Hepatocyte (in vitro differentiated cells): ENCODE measurements at regions not wholly inside any gene's neighbourhood (a gene's known extent, or its start where the extent isn't known, plus 50 kb on each side); places are given as distances from the start of the nearest gene placed in this dataset.

Experiments
- CTCF ChIP-seq: fragments of 200-600 bp; sonication (generic); IDR thresholded peaks from 2 replicates; pipeline ENCODE4 v1.5.1; 2016; ENCODE audit warnings: antibody characterized with exemption, mild to moderate bottlenecking; ENCODE audit not compliant: poor library complexity
- EZH2 ChIP-seq: fragments of 200-600 bp; sonication (generic); IDR thresholded peaks from 2 replicates; pipeline ENCODE4 v1.6.1; 2016; ENCODE audit warnings: antibody characterized with exemption, mild to moderate bottlenecking, borderline replicate concordance
- EZH2phosphoT487 ChIP-seq: fragments of 200-600 bp; sonication (generic); IDR thresholded peaks from one replicate; pipeline ENCODE4 v1.6.1; 2018; ENCODE audit warnings: antibody characterized with exemption, mild to moderate bottlenecking, low read depth, moderate library complexity; ENCODE audit not compliant: unreplicated experiment, severe bottlenecking

GRCh38 chr9:79015951-79016350 lies 555.8 kb upstream of the TLE4 start:
- TF ChIP-seq CTCF: no peak
- no peak for TF ChIP-seq EZH2phosphoT487
- TF ChIP-seq EZH2: no peak
